Keratinocyte (primary cell): ENCODE measurements at regions not wholly inside any gene's neighbourhood (a gene's known extent, or its start where the extent isn't known, plus 50 kb on each side); places are given as distances from the start of the nearest gene placed in this dataset.

Experiments used
- CTCF ChIP-seq, 3 experiments: IDR thresholded peaks in 1 of 3; conservative IDR thresholded peaks in 1 of 3; optimal IDR thresholded peaks in 1 of 3; 2 replicates in 2 of 3; 3 replicates in 1 of 3; pipeline versions ENCODE3 to v1.5.1; 2011; ENCODE audit warnings: low read length in 3 of 3, mild to moderate bottlenecking in 3 of 3, moderate library complexity in 2 of 3, control low read depth in 1 of 3, inconsistent platforms in 1 of 3; ENCODE audit not compliant: insufficient read depth in 2 of 3; ENCODE audit errors: extremely low read depth in 1 of 3
- EZH2 ChIP-seq: IDR thresholded peaks from one replicate; pipeline ENCODE4 v1.6.1; 2012; ENCODE audit warnings: inconsistent platforms, mild to moderate bottlenecking, low read length, moderate library complexity

GRCh38 chr6:85362652-85363310 lies 87.1 kb upstream of the NT5E start:
- TF ChIP-seq CTCF (optimal IDR thresholded peaks at IDR 0.05 in 1 of 3, IDR thresholded peaks at IDR 0.05 in 1 of 3, conservative IDR thresholded peaks at IDR 0.05 in 1 of 3; ENCODE audit: extremely low read depth in 1 of 3, insufficient read depth in 2 of 3, low read length in 3 of 3) (no peak), EZH2 (no peak)
